ENCODE measurements at regions not wholly inside any gene's neighbourhood (a gene's known extent, or its start where the extent isn't known, plus 50 kb on each side); places are given as distances from the start of the nearest gene placed in this dataset.

DNA sequence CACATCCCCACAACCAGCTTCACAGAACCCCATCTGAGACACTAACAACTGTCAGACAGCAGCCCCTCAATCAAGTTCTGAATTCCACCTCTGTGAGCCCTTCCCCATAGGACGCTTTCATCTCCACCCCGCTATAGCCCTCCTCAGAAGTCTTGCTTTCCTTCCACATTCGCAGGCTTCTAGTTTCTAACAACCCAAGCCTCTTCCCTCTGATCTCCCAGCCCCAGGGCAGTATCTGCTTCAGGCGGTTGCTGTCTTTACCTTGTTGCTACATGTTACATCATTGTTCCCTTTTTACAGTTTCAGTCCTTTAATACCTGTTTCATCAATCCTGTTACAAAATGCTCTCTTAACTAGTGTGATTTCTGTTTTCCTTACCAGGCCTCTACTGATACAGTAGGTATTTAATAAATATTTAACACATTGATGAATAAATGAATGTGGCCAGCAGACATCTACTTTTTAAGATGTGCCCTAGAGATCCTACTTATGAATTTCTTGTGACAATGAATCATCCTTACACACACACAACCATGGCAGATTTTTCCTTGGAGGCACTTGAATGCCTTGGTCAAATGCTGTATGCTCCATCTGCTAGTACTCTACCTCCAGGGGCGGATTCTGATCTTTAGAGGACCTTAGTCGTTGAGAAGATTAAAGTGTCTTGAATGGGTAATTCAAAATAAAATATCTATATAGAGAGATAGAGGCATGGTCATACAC, 164.7 kb upstream of the SLIT2 start:
- TF ChIP-seq, protein P1, sequence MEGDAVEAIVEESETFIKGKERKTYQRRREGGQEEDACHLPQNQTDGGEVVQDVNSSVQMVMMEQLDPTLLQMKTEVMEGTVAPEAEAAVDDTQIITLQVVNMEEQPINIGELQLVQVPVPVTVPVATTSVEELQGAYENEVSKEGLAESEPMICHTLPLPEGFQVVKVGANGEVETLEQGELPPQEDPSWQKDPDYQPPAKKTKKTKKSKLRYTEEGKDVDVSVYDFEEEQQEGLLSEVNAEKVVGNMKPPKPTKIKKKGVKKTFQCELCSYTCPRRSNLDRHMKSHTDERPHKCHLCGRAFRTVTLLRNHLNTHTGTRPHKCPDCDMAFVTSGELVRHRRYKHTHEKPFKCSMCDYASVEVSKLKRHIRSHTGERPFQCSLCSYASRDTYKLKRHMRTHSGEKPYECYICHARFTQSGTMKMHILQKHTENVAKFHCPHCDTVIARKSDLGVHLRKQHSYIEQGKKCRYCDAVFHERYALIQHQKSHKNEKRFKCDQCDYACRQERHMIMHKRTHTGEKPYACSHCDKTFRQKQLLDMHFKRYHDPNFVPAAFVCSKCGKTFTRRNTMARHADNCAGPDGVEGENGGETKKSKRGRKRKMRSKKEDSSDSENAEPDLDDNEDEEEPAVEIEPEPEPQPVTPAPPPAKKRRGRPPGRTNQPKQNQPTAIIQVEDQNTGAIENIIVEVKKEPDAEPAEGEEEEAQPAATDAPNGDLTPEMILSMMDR (conservative IDR thresholded peaks at IDR 0.05), result no peak
- no peak for TF ChIP-seq EZH2 (IDR thresholded peaks at IDR 0.05; ENCODE audit: low read depth)

Data from PC-9 (cell line).